ENCODE measurements at regions not wholly inside any gene's neighbourhood (a gene's known extent, or its start where the extent isn't known, plus 50 kb on each side); places are given as distances from the start of the nearest gene placed in this dataset.

GRCh38 chr6:62465206-62465605, 179.2 kb upstream of the KHDRBS2 start:
- TF ChIP-seq, protein P1, sequence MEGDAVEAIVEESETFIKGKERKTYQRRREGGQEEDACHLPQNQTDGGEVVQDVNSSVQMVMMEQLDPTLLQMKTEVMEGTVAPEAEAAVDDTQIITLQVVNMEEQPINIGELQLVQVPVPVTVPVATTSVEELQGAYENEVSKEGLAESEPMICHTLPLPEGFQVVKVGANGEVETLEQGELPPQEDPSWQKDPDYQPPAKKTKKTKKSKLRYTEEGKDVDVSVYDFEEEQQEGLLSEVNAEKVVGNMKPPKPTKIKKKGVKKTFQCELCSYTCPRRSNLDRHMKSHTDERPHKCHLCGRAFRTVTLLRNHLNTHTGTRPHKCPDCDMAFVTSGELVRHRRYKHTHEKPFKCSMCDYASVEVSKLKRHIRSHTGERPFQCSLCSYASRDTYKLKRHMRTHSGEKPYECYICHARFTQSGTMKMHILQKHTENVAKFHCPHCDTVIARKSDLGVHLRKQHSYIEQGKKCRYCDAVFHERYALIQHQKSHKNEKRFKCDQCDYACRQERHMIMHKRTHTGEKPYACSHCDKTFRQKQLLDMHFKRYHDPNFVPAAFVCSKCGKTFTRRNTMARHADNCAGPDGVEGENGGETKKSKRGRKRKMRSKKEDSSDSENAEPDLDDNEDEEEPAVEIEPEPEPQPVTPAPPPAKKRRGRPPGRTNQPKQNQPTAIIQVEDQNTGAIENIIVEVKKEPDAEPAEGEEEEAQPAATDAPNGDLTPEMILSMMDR (conservative IDR thresholded peaks at IDR 0.05; ENCODE audit: low read depth in 2 of 2), result no peak
- no peak for TF ChIP-seq EZH2phosphoT487 (IDR thresholded peaks at IDR 0.05; ENCODE audit: unreplicated experiment)
- TF ChIP-seq, protein P2, sequence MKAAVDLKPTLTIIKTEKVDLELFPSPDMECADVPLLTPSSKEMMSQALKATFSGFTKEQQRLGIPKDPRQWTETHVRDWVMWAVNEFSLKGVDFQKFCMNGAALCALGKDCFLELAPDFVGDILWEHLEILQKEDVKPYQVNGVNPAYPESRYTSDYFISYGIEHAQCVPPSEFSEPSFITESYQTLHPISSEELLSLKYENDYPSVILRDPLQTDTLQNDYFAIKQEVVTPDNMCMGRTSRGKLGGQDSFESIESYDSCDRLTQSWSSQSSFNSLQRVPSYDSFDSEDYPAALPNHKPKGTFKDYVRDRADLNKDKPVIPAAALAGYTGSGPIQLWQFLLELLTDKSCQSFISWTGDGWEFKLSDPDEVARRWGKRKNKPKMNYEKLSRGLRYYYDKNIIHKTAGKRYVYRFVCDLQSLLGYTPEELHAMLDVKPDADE (IDR thresholded peaks at IDR 0.05), result no peak
- no peak for TF ChIP-seq POLR2AphosphoS5 (IDR thresholded peaks at IDR 0.05; ENCODE audit: low read depth)
- no peak for TF ChIP-seq EZH2 (IDR thresholded peaks at IDR 0.05; ENCODE audit: low read depth, unreplicated experiment)
- no peak for TF ChIP-seq REST (IDR thresholded peaks at IDR 0.05; ENCODE audit: unreplicated experiment)
- TF ChIP-seq, protein P3, sequence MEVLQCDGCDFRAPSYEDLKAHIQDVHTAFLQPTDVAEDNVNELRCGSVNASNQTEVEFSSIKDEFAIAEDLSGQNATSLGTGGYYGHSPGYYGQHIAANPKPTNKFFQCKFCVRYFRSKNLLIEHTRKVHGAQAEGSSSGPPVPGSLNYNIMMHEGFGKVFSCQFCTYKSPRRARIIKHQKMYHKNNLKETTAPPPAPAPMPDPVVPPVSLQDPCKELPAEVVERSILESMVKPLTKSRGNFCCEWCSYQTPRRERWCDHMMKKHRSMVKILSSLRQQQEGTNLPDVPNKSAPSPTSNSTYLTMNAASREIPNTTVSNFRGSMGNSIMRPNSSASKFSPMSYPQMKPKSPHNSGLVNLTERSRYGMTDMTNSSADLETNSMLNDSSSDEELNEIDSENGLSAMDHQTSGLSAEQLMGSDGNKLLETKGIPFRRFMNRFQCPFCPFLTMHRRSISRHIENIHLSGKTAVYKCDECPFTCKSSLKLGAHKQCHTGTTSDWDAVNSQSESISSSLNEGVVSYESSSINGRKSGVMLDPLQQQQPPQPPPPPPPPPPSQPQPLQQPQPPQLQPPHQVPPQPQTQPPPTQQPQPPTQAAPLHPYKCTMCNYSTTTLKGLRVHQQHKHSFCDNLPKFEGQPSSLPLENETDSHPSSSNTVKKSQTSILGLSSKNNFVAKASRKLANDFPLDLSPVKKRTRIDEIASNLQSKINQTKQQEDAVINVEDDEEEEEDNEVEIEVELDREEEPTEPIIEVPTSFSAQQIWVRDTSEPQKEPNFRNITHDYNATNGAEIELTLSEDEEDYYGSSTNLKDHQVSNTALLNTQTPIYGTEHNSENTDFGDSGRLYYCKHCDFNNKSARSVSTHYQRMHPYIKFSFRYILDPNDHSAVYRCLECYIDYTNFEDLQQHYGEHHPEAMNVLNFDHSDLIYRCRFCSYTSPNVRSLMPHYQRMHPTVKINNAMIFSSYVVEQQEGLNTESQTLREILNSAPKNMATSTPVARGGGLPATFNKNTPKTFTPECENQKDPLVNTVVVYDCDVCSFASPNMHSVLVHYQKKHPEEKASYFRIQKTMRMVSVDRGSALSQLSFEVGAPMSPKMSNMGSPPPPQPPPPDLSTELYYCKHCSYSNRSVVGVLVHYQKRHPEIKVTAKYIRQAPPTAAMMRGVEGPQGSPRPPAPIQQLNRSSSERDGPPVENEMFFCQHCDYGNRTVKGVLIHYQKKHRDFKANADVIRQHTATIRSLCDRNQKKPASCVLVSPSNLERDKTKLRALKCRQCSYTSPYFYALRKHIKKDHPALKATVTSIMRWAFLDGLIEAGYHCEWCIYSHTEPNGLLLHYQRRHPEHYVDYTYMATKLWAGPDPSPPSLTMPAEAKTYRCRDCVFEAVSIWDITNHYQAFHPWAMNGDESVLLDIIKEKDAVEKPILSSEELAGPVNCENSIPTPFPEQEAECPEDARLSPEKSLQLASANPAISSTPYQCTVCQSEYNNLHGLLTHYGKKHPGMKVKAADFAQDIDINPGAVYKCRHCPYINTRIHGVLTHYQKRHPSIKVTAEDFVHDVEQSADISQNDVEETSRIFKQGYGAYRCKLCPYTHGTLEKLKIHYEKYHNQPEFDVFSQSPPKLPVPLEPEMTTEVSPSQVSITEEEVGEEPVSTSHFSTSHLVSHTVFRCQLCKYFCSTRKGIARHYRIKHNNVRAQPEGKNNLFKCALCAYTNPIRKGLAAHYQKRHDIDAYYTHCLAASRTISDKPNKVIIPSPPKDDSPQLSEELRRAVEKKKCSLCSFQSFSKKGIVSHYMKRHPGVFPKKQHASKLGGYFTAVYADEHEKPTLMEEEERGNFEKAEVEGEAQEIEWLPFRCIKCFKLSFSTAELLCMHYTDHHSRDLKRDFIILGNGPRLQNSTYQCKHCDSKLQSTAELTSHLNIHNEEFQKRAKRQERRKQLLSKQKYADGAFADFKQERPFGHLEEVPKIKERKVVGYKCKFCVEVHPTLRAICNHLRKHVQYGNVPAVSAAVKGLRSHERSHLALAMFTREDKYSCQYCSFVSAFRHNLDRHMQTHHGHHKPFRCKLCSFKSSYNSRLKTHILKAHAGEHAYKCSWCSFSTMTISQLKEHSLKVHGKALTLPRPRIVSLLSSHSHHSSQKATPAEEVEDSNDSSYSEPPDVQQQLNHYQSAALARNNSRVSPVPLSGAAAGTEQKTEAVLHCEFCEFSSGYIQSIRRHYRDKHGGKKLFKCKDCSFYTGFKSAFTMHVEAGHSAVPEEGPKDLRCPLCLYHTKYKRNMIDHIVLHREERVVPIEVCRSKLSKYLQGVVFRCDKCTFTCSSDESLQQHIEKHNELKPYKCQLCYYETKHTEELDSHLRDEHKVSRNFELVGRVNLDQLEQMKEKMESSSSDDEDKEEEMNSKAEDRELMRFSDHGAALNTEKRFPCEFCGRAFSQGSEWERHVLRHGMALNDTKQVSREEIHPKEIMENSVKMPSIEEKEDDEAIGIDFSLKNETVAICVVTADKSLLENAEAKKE (CRISPR knock-in tag; IDR thresholded peaks at IDR 0.05), result no peak
- TF ChIP-seq NANOG (IDR thresholded peaks at IDR 0.05; ENCODE audit: borderline replicate concordance), result no peak
- no peak for TF ChIP-seq ZNF114 (CRISPR knock-in tag; IDR thresholded peaks at IDR 0.05)
- TF ChIP-seq JUNB (IDR thresholded peaks at IDR 0.05; ENCODE audit: unreplicated experiment), result no peak
- no peak for TF ChIP-seq STAT1 (IDR thresholded peaks at IDR 0.05; ENCODE audit: unreplicated experiment)

Data from GM23338 (cell line).